Right lobe of liver (tissue), 4 donors: ENCODE measurements at regions not wholly inside any gene's neighbourhood (a gene's known extent, or its start where the extent isn't known, plus 50 kb on each side); places are given as distances from the start of the nearest gene placed in this dataset.

Experiments used
- CTCF ChIP-seq, 4 donors: fragments of 200-600 bp in 3 of 4; fragments of 450-650 bp in 1 of 4; IDR thresholded peaks; one replicate each; pipeline versions ENCODE4 v1.5.1 to v1.8.0; 2016 to 2022; ENCODE audit warnings: antibody characterized with exemption in 4 of 4, mild to moderate bottlenecking in 2 of 4
- POLR2A ChIP-seq: fragments of 450-650 bp; IDR thresholded peaks from one replicate; pipeline ENCODE4 v1.6.1; 2017; ENCODE audit warnings: antibody characterized with exemption, mild to moderate bottlenecking
- donor health status: DM: no; HTN: no; CAD: no.
- donor health status: DM: no; HTN: no; CAD: no.
- donor health status: DM: no; HTN: yes; CAD: no.

DNA sequence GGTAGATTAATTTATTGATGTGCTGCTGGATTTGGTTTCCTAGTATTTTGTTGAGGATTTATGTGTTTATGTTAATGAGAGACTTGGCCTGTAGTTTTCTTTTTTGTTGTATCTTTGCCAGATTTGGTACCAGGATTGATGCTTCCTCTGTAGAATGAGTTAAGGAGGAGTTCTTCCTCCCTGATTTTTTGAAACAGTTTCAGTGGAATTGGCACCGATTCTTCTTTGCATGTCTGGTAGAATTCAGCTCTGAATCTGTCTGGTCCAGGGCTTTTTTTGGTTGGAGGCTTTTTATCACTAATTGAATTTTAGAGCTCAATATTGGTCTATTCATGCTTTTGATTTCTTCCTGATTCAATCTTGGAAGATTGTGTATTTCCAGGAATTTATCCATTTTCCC lies 174.0 kb upstream of the NDST4 start:
- TF ChIP-seq CTCF (IDR thresholded peaks at IDR 0.05) = no peak
- TF ChIP-seq POLR2A = no peak
